GM23338 (cell line): ENCODE measurements at regions not wholly inside any gene's neighbourhood (a gene's known extent, or its start where the extent isn't known, plus 50 kb on each side); places are given as distances from the start of the nearest gene placed in this dataset.

ENCODE experiments used
- ATAC-seq: fragments of 200-7000 bp; cut with Tn5 transposase; 3 replicates; pipeline ENCODE4 v1.9.1; 2020
- DNase-seq: peaks from one replicate; pipeline ENCODE4 v3.0.0-alpha.2; 2015; ENCODE audit warnings: low spot score
- H2AFZ ChIP-seq: fragments of 200-600 bp; sonication (generic); 2 replicates; pipeline ENCODE4 v1.8.0; 2016; ENCODE audit warnings: antibody characterized with exemption, mild to moderate bottlenecking, moderate library complexity
- H3F3A ChIP-seq: fragments of 200-600 bp; sonication (generic); replicated peaks from 2 replicates; pipeline ENCODE4 v1.8.0; 2017; ENCODE audit warnings: antibody characterized with exemption, mixed run types, low read depth
- H3K27ac ChIP-seq: fragments of 200-600 bp; sonication (generic); 2 replicates; pipeline ENCODE4 v1.6.1; 2016; ENCODE audit warnings: low read depth
- H3K27me3 ChIP-seq: fragments of 200-600 bp; sonication (generic); 2 replicates; pipeline ENCODE4 v1.8.0; 2016; ENCODE audit warnings: mild to moderate bottlenecking, mixed run types, moderate library complexity; ENCODE audit not compliant: insufficient read depth
- H3K36me3 ChIP-seq: fragments of 200-600 bp; sonication (generic); 2 replicates; pipeline ENCODE4 v1.8.0; 2016; ENCODE audit warnings: mild to moderate bottlenecking; ENCODE audit not compliant: insufficient read depth
- H3K4me1 ChIP-seq: fragments of 200-600 bp; sonication (generic); 2 replicates; pipeline ENCODE4 v1.8.0; 2016; ENCODE audit warnings: mild to moderate bottlenecking, moderate library complexity; ENCODE audit not compliant: insufficient read depth
- H3K4me2 ChIP-seq: fragments of 200-600 bp; sonication (generic); 2 replicates; pipeline ENCODE4 v1.7.1; 2017; ENCODE audit warnings: mixed run types
- H3K4me3 ChIP-seq: fragments of 200-600 bp; sonication (generic); 2 replicates; pipeline ENCODE4 v1.6.1; 2016; ENCODE audit warnings: mixed run types
- H3K79me2 ChIP-seq: fragments of 200-600 bp; sonication (generic); replicated peaks from 2 replicates; pipeline ENCODE4 v1.8.0; 2017; ENCODE audit warnings: mild to moderate bottlenecking; ENCODE audit not compliant: insufficient read depth
- H3K9me2 ChIP-seq: fragments of 200-600 bp; sonication (generic); 2 replicates; pipeline ENCODE4 v1.8.0; 2017; ENCODE audit not compliant: insufficient read depth
- H4K20me1 ChIP-seq: fragments of 200-600 bp; sonication (generic); replicated peaks from 2 replicates; pipeline ENCODE4 v1.8.0; 2017; ENCODE audit warnings: mild to moderate bottlenecking; ENCODE audit not compliant: insufficient read depth
- H3K27ac Mint-ChIP-seq: 2 replicates; pipeline ENCODE4 v1.8.0; 2020; ENCODE audit warnings: inconsistent platforms, mild to moderate bottlenecking, moderate library complexity, mixed read lengths
- H3K27me3 Mint-ChIP-seq: 3 replicates; pipeline ENCODE4 v1.8.0; 2022; ENCODE audit warnings: low read depth, mild to moderate bottlenecking, moderate library complexity, mixed read lengths, inconsistent platforms; ENCODE audit not compliant: insufficient read depth, poor library complexity
- H3K36me3 Mint-ChIP-seq: 3 replicates; pipeline ENCODE4 v1.8.0; 2021; ENCODE audit warnings: low read depth, mild to moderate bottlenecking, inconsistent platforms, moderate library complexity, mixed read lengths
- H3K4me1 Mint-ChIP-seq: 3 replicates; pipeline ENCODE4 v1.8.0; 2020; ENCODE audit warnings: mild to moderate bottlenecking, inconsistent platforms, mixed read lengths
- H3K4me3 Mint-ChIP-seq: 3 replicates; pipeline ENCODE4 v1.8.0; 2021; ENCODE audit warnings: moderate library complexity, mild to moderate bottlenecking, inconsistent platforms, mixed read lengths
- H3K9me3 Mint-ChIP-seq: 3 replicates; pipeline ENCODE4 v1.8.0; 2020; ENCODE audit warnings: moderate library complexity, mild to moderate bottlenecking, inconsistent platforms, mixed read lengths
- CREB1 ChIP-seq: fragments of 250-450 bp; sonication (Bioruptor Pico); IDR thresholded peaks from 2 replicates; pipeline ENCODE4 v1.5.0; 2020; ENCODE audit warnings: low read depth, mild to moderate bottlenecking, moderate library complexity
- EZH2 ChIP-seq: fragments of 200-600 bp; sonication (generic); IDR thresholded peaks from one replicate; pipeline ENCODE4 v1.8.0; 2017; ENCODE audit warnings: antibody characterized with exemption, mild to moderate bottlenecking, low read depth; ENCODE audit not compliant: unreplicated experiment
- EZH2phosphoT487 ChIP-seq: fragments of 200-600 bp; sonication (generic); IDR thresholded peaks from one replicate; pipeline ENCODE4 v1.8.1; 2018; ENCODE audit warnings: antibody characterized with exemption; ENCODE audit not compliant: unreplicated experiment
- JUNB ChIP-seq: IDR thresholded peaks from one replicate; pipeline ENCODE4 v1.6.1; 2016; ENCODE audit warnings: antibody characterized with exemption; ENCODE audit not compliant: unreplicated experiment
- NANOG ChIP-seq: IDR thresholded peaks from 2 replicates; pipeline ENCODE4 v1.6.1; 2016; ENCODE audit warnings: antibody characterized with exemption, borderline replicate concordance
- POLR2AphosphoS5 ChIP-seq: IDR thresholded peaks from 2 replicates; pipeline ENCODE4 v1.6.1; 2016; ENCODE audit warnings: antibody characterized with exemption, low read depth
- STAT1 ChIP-seq: IDR thresholded peaks from one replicate; pipeline ENCODE4 v1.6.1; 2016; ENCODE audit warnings: antibody characterized with exemption; ENCODE audit not compliant: unreplicated experiment
- ZNF114 ChIP-seq: fragments of 250-450 bp; sonication (Bioruptor Pico); IDR thresholded peaks from 2 replicates; pipeline ENCODE4 v1.5.0; 2020; ENCODE audit warnings: mild to moderate bottlenecking, moderate library complexity
- ZNF331 ChIP-seq: fragments of 250-450 bp; sonication (Bioruptor Pico); IDR thresholded peaks from 2 replicates; pipeline ENCODE4 v1.5.0; 2020; ENCODE audit warnings: low read depth, mild to moderate bottlenecking, moderate library complexity
- TF ChIP-seq, protein P1 (sequence below): IDR thresholded peaks from one replicate; pipeline ENCODE4 v1.6.1; 2018; ENCODE audit warnings: antibody characterized with exemption; ENCODE audit not compliant: unreplicated experiment
- TF ChIP-seq, protein P2 (sequence below): fragments of 250-450 bp; sonication (Bioruptor Pico); IDR thresholded peaks from 2 replicates; pipeline ENCODE4 v1.5.0; 2020; ENCODE audit warnings: mild to moderate bottlenecking, moderate library complexity
- TF ChIP-seq, protein P3 (sequence below): IDR thresholded peaks from 2 replicates; pipeline ENCODE4 v1.6.1; 2016; ENCODE audit warnings: antibody characterized with exemption
- TF ChIP-seq, protein P4 (sequence below), 2 experiments: fragments of 200-600 bp in 1 of 2; sonication (generic) in 1 of 2; conservative IDR thresholded peaks; 2 replicates each; pipeline versions ENCODE4 v1.5.1 to v1.6.1; 2016 to 2017; ENCODE audit warnings: antibody characterized with exemption in 2 of 2, low read depth in 2 of 2, mild to moderate bottlenecking in 2 of 2, moderate library complexity in 1 of 2

DNA sequence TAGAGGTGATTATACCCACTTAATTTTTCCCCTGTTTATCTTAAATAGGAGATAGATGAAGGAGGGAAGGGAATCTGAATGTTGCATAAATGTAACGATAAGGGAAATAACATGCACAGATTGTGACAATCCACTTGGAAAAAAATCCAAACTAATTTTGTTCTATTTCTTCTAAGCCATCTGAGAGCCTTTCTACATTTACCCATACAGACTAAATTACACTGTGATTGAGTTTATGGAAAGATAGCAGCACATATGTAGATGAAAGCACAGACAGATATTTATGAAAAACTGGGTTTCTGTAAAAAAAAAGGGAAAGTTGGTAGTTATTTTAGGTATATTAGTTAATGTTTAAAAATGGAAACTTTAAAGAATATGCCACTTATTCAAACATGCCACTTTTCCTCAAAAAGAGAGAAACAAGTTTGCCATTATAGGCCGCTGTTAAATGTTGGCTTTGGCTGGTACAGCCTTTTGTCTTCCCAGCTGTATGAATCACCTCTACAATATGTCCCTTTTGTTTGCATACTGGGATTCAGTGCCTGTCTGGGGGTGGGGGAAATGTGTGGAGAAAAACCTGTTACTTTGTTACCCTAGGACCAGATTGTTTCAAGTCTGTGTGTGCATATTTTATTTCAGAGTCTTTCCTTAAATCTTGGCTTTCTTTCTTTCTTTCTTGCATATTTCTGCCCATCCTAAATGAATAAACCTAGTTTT is 470.2 kb upstream of the LMO3 start:
- no peak for ATAC-seq
- H3K4me3 Mint-ChIP-seq, result no peak overlapping the region
- H3K36me3 ChIP-seq, result no peaks in the 10 kb centered on the region
- no peaks in the 10 kb centered on the region for H4K20me1 ChIP-seq
- H3K4me1 Mint-ChIP-seq, result peaks cover 11% of the 10 kb centered on the region
- no peak for TF ChIP-seq JUNB
- no peak for TF ChIP-seq CREB1
- no peak for TF ChIP-seq POLR2AphosphoS5
- TF ChIP-seq, protein P1, sequence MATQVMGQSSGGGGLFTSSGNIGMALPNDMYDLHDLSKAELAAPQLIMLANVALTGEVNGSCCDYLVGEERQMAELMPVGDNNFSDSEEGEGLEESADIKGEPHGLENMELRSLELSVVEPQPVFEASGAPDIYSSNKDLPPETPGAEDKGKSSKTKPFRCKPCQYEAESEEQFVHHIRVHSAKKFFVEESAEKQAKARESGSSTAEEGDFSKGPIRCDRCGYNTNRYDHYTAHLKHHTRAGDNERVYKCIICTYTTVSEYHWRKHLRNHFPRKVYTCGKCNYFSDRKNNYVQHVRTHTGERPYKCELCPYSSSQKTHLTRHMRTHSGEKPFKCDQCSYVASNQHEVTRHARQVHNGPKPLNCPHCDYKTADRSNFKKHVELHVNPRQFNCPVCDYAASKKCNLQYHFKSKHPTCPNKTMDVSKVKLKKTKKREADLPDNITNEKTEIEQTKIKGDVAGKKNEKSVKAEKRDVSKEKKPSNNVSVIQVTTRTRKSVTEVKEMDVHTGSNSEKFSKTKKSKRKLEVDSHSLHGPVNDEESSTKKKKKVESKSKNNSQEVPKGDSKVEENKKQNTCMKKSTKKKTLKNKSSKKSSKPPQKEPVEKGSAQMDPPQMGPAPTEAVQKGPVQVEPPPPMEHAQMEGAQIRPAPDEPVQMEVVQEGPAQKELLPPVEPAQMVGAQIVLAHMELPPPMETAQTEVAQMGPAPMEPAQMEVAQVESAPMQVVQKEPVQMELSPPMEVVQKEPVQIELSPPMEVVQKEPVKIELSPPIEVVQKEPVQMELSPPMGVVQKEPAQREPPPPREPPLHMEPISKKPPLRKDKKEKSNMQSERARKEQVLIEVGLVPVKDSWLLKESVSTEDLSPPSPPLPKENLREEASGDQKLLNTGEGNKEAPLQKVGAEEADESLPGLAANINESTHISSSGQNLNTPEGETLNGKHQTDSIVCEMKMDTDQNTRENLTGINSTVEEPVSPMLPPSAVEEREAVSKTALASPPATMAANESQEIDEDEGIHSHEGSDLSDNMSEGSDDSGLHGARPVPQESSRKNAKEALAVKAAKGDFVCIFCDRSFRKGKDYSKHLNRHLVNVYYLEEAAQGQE, result no peak
- TF ChIP-seq ZNF331 (CRISPR knock-in tag), result no peak
- TF ChIP-seq STAT1, result no peak
- TF ChIP-seq EZH2phosphoT487, result no peak
- TF ChIP-seq, protein P2, sequence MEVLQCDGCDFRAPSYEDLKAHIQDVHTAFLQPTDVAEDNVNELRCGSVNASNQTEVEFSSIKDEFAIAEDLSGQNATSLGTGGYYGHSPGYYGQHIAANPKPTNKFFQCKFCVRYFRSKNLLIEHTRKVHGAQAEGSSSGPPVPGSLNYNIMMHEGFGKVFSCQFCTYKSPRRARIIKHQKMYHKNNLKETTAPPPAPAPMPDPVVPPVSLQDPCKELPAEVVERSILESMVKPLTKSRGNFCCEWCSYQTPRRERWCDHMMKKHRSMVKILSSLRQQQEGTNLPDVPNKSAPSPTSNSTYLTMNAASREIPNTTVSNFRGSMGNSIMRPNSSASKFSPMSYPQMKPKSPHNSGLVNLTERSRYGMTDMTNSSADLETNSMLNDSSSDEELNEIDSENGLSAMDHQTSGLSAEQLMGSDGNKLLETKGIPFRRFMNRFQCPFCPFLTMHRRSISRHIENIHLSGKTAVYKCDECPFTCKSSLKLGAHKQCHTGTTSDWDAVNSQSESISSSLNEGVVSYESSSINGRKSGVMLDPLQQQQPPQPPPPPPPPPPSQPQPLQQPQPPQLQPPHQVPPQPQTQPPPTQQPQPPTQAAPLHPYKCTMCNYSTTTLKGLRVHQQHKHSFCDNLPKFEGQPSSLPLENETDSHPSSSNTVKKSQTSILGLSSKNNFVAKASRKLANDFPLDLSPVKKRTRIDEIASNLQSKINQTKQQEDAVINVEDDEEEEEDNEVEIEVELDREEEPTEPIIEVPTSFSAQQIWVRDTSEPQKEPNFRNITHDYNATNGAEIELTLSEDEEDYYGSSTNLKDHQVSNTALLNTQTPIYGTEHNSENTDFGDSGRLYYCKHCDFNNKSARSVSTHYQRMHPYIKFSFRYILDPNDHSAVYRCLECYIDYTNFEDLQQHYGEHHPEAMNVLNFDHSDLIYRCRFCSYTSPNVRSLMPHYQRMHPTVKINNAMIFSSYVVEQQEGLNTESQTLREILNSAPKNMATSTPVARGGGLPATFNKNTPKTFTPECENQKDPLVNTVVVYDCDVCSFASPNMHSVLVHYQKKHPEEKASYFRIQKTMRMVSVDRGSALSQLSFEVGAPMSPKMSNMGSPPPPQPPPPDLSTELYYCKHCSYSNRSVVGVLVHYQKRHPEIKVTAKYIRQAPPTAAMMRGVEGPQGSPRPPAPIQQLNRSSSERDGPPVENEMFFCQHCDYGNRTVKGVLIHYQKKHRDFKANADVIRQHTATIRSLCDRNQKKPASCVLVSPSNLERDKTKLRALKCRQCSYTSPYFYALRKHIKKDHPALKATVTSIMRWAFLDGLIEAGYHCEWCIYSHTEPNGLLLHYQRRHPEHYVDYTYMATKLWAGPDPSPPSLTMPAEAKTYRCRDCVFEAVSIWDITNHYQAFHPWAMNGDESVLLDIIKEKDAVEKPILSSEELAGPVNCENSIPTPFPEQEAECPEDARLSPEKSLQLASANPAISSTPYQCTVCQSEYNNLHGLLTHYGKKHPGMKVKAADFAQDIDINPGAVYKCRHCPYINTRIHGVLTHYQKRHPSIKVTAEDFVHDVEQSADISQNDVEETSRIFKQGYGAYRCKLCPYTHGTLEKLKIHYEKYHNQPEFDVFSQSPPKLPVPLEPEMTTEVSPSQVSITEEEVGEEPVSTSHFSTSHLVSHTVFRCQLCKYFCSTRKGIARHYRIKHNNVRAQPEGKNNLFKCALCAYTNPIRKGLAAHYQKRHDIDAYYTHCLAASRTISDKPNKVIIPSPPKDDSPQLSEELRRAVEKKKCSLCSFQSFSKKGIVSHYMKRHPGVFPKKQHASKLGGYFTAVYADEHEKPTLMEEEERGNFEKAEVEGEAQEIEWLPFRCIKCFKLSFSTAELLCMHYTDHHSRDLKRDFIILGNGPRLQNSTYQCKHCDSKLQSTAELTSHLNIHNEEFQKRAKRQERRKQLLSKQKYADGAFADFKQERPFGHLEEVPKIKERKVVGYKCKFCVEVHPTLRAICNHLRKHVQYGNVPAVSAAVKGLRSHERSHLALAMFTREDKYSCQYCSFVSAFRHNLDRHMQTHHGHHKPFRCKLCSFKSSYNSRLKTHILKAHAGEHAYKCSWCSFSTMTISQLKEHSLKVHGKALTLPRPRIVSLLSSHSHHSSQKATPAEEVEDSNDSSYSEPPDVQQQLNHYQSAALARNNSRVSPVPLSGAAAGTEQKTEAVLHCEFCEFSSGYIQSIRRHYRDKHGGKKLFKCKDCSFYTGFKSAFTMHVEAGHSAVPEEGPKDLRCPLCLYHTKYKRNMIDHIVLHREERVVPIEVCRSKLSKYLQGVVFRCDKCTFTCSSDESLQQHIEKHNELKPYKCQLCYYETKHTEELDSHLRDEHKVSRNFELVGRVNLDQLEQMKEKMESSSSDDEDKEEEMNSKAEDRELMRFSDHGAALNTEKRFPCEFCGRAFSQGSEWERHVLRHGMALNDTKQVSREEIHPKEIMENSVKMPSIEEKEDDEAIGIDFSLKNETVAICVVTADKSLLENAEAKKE (CRISPR knock-in tag), result no peak
- no peak for TF ChIP-seq ZNF114
- TF ChIP-seq, protein P3, sequence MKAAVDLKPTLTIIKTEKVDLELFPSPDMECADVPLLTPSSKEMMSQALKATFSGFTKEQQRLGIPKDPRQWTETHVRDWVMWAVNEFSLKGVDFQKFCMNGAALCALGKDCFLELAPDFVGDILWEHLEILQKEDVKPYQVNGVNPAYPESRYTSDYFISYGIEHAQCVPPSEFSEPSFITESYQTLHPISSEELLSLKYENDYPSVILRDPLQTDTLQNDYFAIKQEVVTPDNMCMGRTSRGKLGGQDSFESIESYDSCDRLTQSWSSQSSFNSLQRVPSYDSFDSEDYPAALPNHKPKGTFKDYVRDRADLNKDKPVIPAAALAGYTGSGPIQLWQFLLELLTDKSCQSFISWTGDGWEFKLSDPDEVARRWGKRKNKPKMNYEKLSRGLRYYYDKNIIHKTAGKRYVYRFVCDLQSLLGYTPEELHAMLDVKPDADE, result no peak
- TF ChIP-seq EZH2, result no peak
- no peak for TF ChIP-seq NANOG
- TF ChIP-seq, protein P4, sequence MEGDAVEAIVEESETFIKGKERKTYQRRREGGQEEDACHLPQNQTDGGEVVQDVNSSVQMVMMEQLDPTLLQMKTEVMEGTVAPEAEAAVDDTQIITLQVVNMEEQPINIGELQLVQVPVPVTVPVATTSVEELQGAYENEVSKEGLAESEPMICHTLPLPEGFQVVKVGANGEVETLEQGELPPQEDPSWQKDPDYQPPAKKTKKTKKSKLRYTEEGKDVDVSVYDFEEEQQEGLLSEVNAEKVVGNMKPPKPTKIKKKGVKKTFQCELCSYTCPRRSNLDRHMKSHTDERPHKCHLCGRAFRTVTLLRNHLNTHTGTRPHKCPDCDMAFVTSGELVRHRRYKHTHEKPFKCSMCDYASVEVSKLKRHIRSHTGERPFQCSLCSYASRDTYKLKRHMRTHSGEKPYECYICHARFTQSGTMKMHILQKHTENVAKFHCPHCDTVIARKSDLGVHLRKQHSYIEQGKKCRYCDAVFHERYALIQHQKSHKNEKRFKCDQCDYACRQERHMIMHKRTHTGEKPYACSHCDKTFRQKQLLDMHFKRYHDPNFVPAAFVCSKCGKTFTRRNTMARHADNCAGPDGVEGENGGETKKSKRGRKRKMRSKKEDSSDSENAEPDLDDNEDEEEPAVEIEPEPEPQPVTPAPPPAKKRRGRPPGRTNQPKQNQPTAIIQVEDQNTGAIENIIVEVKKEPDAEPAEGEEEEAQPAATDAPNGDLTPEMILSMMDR (conservative IDR thresholded peaks at IDR 0.05; ENCODE audit: low read depth in 2 of 2), result no peak
- H3K79me2 ChIP-seq, result no peaks in the 10 kb centered on the region
- no peaks in the 10 kb centered on the region for H3K4me1 ChIP-seq
- H2AFZ ChIP-seq, result no peak overlapping the region
- H3K27ac ChIP-seq, result no peak overlapping the region
- H3K4me3 ChIP-seq, result no peak overlapping the region
- no peaks in the 10 kb centered on the region for H3K9me2 ChIP-seq
- no peaks in the 10 kb centered on the region for H3F3A ChIP-seq
- no peaks in the 10 kb centered on the region for H3K36me3 Mint-ChIP-seq
- peaks cover 1% of the 10 kb centered on the region for H3K27me3 Mint-ChIP-seq
- no peaks in the 10 kb centered on the region for H3K27me3 ChIP-seq
- DNase-seq, result peak; percentile 7
- H3K4me2 ChIP-seq, result no peak overlapping the region
- no peak overlapping the region for H3K27ac Mint-ChIP-seq
- H3K9me3 Mint-ChIP-seq, result no peaks in the 10 kb centered on the region; the same call in 1 of the 3 replicates
